T-cell (primary cell): ENCODE measurements at regions not wholly inside any gene's neighbourhood (a gene's known extent, or its start where the extent isn't known, plus 50 kb on each side); places are given as distances from the start of the nearest gene placed in this dataset.
A peak's percentile ranks its signal among the peaks of the same experiment; 100 is the strongest.

Experiments used
- ATAC-seq, 4 experiments: fragments of 200-7000 bp in 3 of 4; fragments of 150-1000 bp in 1 of 4; cut with Tn5 transposase; replicated peaks in 1 of 4; 1 replicate in 3 of 4; 2 replicates in 1 of 4; pipeline ENCODE4 v1.10.0; 2021; ENCODE audit warnings: moderate library complexity in 3 of 4, mild to moderate bottlenecking in 2 of 4, moderate number of reproducible peaks in 1 of 4
- CTCF ChIA-PET, 2 donors: fragments of 300-600 bp; sonication (Branson Sonifier 250); formaldehyde crosslinking; loops; one replicate each; lab custom pipeline; 2022; ENCODE audit warnings: antibody characterized with exemption in 2 of 2; lab: Charles Lee
- POLR2A ChIA-PET, 2 donors: fragments of 300-600 bp; sonication (Branson Sonifier 250); formaldehyde crosslinking; loops; one replicate each; lab custom pipeline; 2022; ENCODE audit warnings: antibody characterized with exemption in 2 of 2; lab: Charles Lee
- DNase-seq, 35 experiments: peaks; one replicate each; pipeline versions ENCODE4 v3.0.0 to v3.0.0-alpha.2; 2013 to 2023
- H3K27ac ChIP-seq: one replicate; pipeline ENCODE4 v1.5.1; 2013; ENCODE audit warnings: low read length
- H3K27me3 ChIP-seq, 2 experiments: replicated peaks in 1 of 2; 1 replicate in 1 of 2; 2 replicates in 1 of 2; pipeline versions ENCODE4 v1.6.1 to v1.7.0; 2013; ENCODE audit warnings: low read length in 1 of 2, mixed read lengths in 1 of 2; ENCODE audit not compliant: control insufficient read depth in 2 of 2, insufficient read depth in 2 of 2; ENCODE audit errors: extremely low read depth in 1 of 2
- H3K36me3 ChIP-seq, 2 donors: 1 replicate in 1 of 2; 2 replicates in 1 of 2; pipeline versions ENCODE4 v1.6.1 to v1.7.0; 2013; ENCODE audit warnings: low read length in 1 of 2; ENCODE audit not compliant: control insufficient read depth in 2 of 2, insufficient read depth in 1 of 2; ENCODE audit errors: extremely low read depth in 1 of 2
- H3K4me1 ChIP-seq, 2 experiments: 1 replicate in 1 of 2; 2 replicates in 1 of 2; pipeline versions ENCODE4 v1.6.1 to v1.7.0; 2013; ENCODE audit warnings: low read length in 2 of 2, mixed read lengths in 1 of 2; ENCODE audit not compliant: insufficient read depth in 2 of 2, control insufficient read depth in 1 of 2; ENCODE audit errors: extremely low read depth in 1 of 2
- H3K4me3 ChIP-seq, 2 donors: 1 replicate in 1 of 2; 2 replicates in 1 of 2; pipeline versions ENCODE4 v1.5.1 to v1.7.0; 2013; ENCODE audit warnings: mild to moderate bottlenecking in 2 of 2, low read length in 1 of 2, moderate library complexity in 1 of 2; ENCODE audit not compliant: control insufficient read depth in 1 of 2; ENCODE audit errors: extremely low read depth in 1 of 2
- H3K9me3 ChIP-seq: 2 replicates; pipeline ENCODE4 v1.7.0; 2013
- H3K27ac Mint-ChIP-seq, 2 donors: one replicate each; pipeline ENCODE4 v1.8.0; 2020 to 2021; ENCODE audit warnings: mild to moderate bottlenecking in 2 of 2, mixed read lengths in 2 of 2
- H3K27me3 Mint-ChIP-seq, 2 donors: one replicate each; pipeline ENCODE4 v1.8.0; 2021 to 2022; ENCODE audit warnings: mixed read lengths in 2 of 2
- H3K36me3 Mint-ChIP-seq: one replicate; pipeline ENCODE4 v1.8.0; 2021; ENCODE audit warnings: mixed read lengths
- H3K4me1 Mint-ChIP-seq, 3 donors: one replicate each; pipeline ENCODE4 v1.8.0; 2020 to 2022; ENCODE audit warnings: mixed read lengths in 3 of 3, mild to moderate bottlenecking in 1 of 3
- H3K4me3 Mint-ChIP-seq, 3 donors: one replicate each; pipeline ENCODE4 v1.8.0; 2020 to 2022; ENCODE audit warnings: mild to moderate bottlenecking in 3 of 3, mixed read lengths in 3 of 3, moderate library complexity in 3 of 3
- H3K9me3 Mint-ChIP-seq, 3 donors: one replicate each; pipeline ENCODE4 v1.8.0; 2020 to 2022; ENCODE audit warnings: mixed read lengths in 3 of 3
- WGBS: methylation state at CpG from one replicate; pipeline ENCODE4 v1.1.5; 2013; ENCODE audit warnings: missing lambda C conversion rate; ENCODE audit not compliant: insufficient coverage; 5-methylcytosine and 5-hydroxymethylcytosine counted together

DNA sequence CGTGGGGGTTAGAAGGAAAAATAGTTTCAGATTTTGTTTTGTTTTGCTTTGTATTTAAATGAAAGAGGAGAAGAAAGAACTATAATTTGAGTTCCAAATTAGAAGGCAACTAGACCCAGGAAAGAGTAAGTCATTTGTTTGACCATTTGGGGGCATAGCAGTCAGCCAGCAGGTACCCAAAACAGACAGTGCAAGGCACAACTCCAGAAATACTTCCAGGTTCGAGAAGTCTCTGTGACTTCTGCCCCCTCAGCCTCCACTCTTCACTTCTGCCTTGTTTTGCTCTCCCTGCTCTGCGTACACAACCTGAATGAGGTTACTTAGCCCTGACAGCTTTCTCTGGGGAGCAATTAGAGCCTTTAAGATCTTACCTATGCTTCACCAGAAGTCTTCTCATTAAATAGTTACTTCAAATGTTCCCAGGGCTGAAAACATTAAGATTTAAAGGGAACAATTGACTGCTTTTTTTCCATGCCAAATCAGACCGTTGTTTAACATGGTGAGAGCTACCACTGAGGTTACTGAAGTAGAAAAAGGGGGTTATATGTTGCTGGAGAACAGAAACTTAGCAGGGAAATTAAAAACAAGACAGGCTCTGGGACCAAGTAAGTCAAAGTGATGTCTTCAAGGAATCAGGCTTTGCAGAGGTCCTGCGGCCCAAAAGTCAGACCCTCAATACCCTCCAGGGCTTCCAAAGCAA lies 216.9 kb downstream of the BCL11A start:
- Mint-ChIP-seq H3K4me1 (no peaks in the 10 kb centered on the region), H3K36me3 (no peaks in the 10 kb centered on the region), H3K27ac (peak overlapping the region in 1 of 2 donors; percentile 5), H3K27me3 (peaks cover 0 to under 1% of the 10 kb centered on the region in 2 donors), H3K4me3 (no peak overlapping the region), H3K9me3 (no peaks in the 10 kb centered on the region)
- Histone ChIP-seq H3K9me3 (no peaks in the 10 kb centered on the region), H3K27ac (no peak overlapping the region), H3K36me3 (no peaks in the 10 kb centered on the region), H3K27me3 (peaks cover 0 to 8% of the 10 kb centered on the region in 2 experiments), H3K4me1 (no peaks in the 10 kb centered on the region), H3K4me3 (no peak overlapping the region)
- POLR2A ChIA-PET: no interaction called here
- CTCF ChIA-PET: no interaction called here
- ATAC-seq (no peak), DNase-seq (no peak)
- 80% methylated on average over 5 of the region's 5 CpGs for WGBS

DNA sequence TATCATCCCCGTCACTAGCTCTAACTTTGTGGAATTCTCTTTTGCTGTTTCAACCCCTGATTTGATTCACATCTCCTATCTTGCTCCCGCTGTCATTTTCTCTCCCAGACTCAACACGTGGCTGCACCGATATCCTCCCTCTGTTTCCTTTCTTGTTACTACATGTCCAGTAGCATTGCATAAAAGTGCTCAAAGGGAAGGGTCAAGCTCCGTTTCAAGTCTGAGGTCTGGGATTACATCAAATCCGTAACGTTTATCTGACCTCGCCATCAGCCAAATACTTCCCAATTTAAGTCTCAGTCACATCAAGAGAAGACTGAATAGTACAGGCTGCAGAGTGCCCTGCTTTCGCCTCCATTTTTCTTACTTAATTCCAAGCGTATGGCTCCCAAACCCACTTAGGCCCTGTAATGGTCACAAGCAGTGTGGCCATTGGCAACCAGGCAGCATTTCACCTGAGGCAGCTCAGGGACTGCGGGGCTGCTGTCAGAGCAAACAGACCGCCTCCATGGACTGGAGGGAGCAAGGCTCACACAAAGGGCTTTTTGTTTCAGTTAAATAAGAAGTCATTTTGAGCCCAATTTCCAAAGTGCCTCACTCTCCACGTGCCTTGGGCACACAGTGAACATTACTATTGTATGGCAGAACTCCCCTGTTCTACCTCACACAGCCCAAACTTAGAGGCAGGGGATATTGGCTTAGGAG lies 217.8 kb downstream of the BCL11A start:
- CTCF ChIA-PET: no interaction called here
- ATAC-seq: no peak
- Histone ChIP-seq H3K9me3 (no peaks in the 10 kb centered on the region), H3K4me3 (no peak overlapping the region), H3K27me3 (peaks cover 0 to 3% of the 10 kb centered on the region in 2 experiments), H3K36me3 (no peaks in the 10 kb centered on the region), H3K27ac (no peak overlapping the region), H3K4me1 (no peaks in the 10 kb centered on the region)
- Mint-ChIP-seq H3K36me3 (no peaks in the 10 kb centered on the region), H3K4me1 (no peaks in the 10 kb centered on the region), H3K4me3 (no peak overlapping the region), H3K9me3 (no peaks in the 10 kb centered on the region), H3K27ac (no peak overlapping the region), H3K27me3 (no peaks in the 10 kb centered on the region)
- WGBS: 66% methylated on average over 7 of the region's 13 CpGs
- DNase-seq: no peak
- POLR2A ChIA-PET: no interaction called here

DNA sequence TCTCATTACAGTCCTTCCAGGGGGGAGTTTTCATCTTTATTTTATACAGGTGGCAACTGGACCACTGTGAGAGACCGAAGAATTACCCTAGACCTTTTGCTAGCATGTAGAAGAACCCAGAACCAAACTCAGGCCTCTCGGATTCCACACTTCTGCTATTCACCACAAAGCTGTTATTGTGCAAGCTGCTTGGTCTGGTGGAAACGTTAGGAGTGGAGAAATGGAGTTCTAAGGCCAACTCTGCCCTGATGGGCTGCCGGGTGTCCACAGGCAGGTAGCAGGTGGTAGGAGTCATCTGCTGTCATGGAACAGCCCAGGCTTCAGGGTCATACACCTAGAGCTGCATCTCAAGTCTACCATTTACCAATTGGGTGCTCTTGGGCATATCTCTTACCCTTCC lies 218.8 kb downstream of the BCL11A start:
- Mint-ChIP-seq H3K36me3 (no peaks in the 10 kb centered on the region), H3K27me3 (no peaks in the 10 kb centered on the region), H3K4me1 (no peaks in the 10 kb centered on the region), H3K27ac (no peak overlapping the region), H3K4me3 (no peak overlapping the region), H3K9me3 (no peaks in the 10 kb centered on the region)
- CTCF ChIA-PET: no interaction called here
- no peak overlapping the region for H3K27ac ChIP-seq
- ATAC-seq (no peak), DNase-seq (no peak)
- POLR2A ChIA-PET: no interaction called here
- H3K27me3 ChIP-seq: peaks cover 0 to 3% of the 10 kb centered on the region in 2 experiments
- no peak overlapping the region for H3K4me3 ChIP-seq
- no peaks in the 10 kb centered on the region for H3K4me1 ChIP-seq
- H3K9me3 ChIP-seq: no peaks in the 10 kb centered on the region
- no peaks in the 10 kb centered on the region for H3K36me3 ChIP-seq
- WGBS: no CpG with 5 or more reads among the region's 4 CpGs

DNA sequence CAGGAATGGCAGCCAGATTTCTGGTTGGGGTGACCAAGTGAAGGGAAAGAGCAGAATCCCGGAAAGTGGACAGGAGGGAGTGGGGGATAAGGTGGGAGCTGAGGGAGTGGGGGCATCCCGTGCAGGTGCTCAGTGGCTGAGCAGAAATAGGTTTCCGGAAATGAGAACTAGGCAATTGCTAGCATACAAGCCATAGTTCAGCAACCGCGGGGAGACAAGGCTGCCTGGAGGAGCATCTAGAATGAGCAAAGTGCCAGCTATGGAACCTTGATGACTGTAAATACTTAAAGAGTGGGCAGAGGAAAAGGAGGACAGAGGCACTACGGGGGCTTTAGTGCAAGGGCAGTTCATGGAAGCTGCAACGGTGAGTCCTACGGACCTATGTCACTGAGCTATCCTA lies 220.2 kb downstream of the BCL11A start:
- H3K4me1 ChIP-seq: no peaks in the 10 kb centered on the region
- no peaks in the 10 kb centered on the region for H3K36me3 ChIP-seq
- H3K4me1 Mint-ChIP-seq: no peaks in the 10 kb centered on the region
- H3K9me3 ChIP-seq: no peaks in the 10 kb centered on the region
- H3K4me3 Mint-ChIP-seq: no peak overlapping the region
- ChIA-PET CTCF (no interaction called here), POLR2A (no interaction called here)
- no peaks in the 10 kb centered on the region for H3K27me3 Mint-ChIP-seq
- no peak overlapping the region for H3K4me3 ChIP-seq
- H3K27me3 ChIP-seq: peaks cover 0 to 3% of the 10 kb centered on the region in 2 experiments
- ATAC-seq (no peak), DNase-seq (no peak)
- H3K9me3 Mint-ChIP-seq: no peaks in the 10 kb centered on the region
- H3K36me3 Mint-ChIP-seq: no peaks in the 10 kb centered on the region
- H3K27ac Mint-ChIP-seq: no peak overlapping the region
- 35% methylated on average over 2 of the region's 8 CpGs for WGBS
- H3K27ac ChIP-seq: no peak overlapping the region

DNA sequence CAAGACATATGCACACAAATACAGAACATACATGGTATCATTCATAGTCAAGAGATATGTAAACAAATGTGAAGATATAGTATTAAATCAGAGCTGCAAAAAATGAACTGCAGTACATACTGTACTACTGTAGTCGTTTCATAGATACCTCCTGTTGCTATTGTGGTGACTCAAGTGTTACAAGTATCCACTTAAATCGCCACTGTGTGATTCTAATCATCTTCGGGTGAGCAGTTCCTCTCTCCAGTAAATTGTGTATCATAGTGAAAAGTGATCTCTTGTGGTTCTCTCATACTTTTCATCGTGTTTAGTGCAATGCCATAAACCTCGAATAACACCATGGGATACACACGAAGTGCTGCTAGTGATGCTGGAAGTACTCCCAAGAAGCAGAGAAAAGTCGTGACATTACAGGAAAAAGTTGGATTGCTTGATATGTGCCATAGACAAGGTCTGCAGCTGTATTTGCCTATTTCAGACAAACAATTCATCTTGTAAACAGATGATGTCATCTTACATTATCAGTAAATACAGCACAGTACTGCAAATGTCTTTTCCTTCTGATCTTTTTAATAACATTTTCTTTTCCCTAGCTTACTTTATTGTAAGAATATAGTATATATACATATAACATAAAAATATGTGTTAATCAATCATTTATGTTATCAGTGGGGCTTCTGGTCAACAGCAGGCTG lies 222.2 kb downstream of the BCL11A start:
- Histone ChIP-seq H3K27ac (no peak overlapping the region), H3K36me3 (no peaks in the 10 kb centered on the region), H3K4me1 (no peaks in the 10 kb centered on the region), H3K9me3 (no peaks in the 10 kb centered on the region), H3K27me3 (peaks cover 0 to 3% of the 10 kb centered on the region in 2 experiments), H3K4me3 (no peak overlapping the region)
- Mint-ChIP-seq H3K36me3 (no peaks in the 10 kb centered on the region), H3K27me3 (peaks cover 0 to 2% of the 10 kb centered on the region in 2 donors), H3K4me3 (no peak overlapping the region), H3K9me3 (peaks cover 3% of the 10 kb centered on the region in 3 donors), H3K4me1 (no peaks in the 10 kb centered on the region), H3K27ac (no peak overlapping the region)
- ChIA-PET POLR2A (no interaction called here), CTCF (no interaction called here)
- ATAC-seq (no peak), DNase-seq (no peak)
- 93% methylated on average over 3 of the region's 7 CpGs for WGBS

DNA sequence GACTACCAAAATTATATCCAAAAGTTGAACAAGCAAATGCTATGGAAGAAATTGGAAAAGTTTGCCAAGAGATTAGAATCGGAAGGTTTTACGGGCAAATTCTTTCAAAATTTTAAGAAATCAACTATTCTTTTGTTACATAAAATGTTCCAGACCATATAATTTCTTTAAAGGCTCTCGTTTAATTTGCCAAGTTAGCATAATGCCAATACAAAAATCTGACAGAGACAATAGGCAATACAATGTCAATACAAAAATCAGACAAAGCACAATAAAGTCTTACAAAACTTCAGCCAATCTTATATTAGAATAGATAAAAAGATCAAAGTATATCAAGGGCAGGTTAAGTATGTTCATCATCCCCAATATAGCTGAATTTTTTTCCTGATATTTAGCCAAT lies 224.2 kb downstream of the BCL11A start:
- H3K4me3 Mint-ChIP-seq: no peak overlapping the region
- whole genome bisulfite sequencing: no CpG with 5 or more reads among the region's 3 CpGs
- no peak overlapping the region for H3K27ac Mint-ChIP-seq
- H3K9me3 Mint-ChIP-seq: peaks cover 3 to 9% (median 6%) of the 10 kb centered on the region in 3 donors
- ChIA-PET POLR2A (no interaction called here), CTCF (interaction anchor here (0.6 kb wide), 2 partner anchors 15 to 34 kb away, joined by 3 read pairs; no protein-coding TSS in a partner anchor)
- H3K9me3 ChIP-seq: no peaks in the 10 kb centered on the region
- ATAC-seq (no peak), DNase-seq (no peak)
- H3K27me3 Mint-ChIP-seq: peaks cover 0 to 2% of the 10 kb centered on the region in 2 donors
- H3K4me1 ChIP-seq: no peaks in the 10 kb centered on the region
- no peak overlapping the region for H3K27ac ChIP-seq
- H3K4me3 ChIP-seq: no peak overlapping the region
- no peaks in the 10 kb centered on the region for H3K4me1 Mint-ChIP-seq
- peaks cover 0 to 2% of the 10 kb centered on the region in 2 experiments for H3K27me3 ChIP-seq
- no peaks in the 10 kb centered on the region for H3K36me3 Mint-ChIP-seq
- H3K36me3 ChIP-seq: no peaks in the 10 kb centered on the region
